DMS 273 (cell line): ENCODE measurements at regions not wholly inside any gene's neighbourhood (a gene's known extent, or its start where the extent isn't known, plus 50 kb on each side); places are given as distances from the start of the nearest gene placed in this dataset.
A peak's percentile ranks its signal among the peaks of the same experiment; 100 is the strongest.
"Not testable (repeated sequence)": the region's sequence is repeated elsewhere in the genome, so short reads cannot be mapped to it uniquely, and the experiment has no call there.

Source experiments
- DNase-seq: peaks from one replicate; lab custom pipeline; 2025; ENCODE audit not compliant: unreplicated experiment; lab: John Stamatoyannopoulos, UW

DNA sequence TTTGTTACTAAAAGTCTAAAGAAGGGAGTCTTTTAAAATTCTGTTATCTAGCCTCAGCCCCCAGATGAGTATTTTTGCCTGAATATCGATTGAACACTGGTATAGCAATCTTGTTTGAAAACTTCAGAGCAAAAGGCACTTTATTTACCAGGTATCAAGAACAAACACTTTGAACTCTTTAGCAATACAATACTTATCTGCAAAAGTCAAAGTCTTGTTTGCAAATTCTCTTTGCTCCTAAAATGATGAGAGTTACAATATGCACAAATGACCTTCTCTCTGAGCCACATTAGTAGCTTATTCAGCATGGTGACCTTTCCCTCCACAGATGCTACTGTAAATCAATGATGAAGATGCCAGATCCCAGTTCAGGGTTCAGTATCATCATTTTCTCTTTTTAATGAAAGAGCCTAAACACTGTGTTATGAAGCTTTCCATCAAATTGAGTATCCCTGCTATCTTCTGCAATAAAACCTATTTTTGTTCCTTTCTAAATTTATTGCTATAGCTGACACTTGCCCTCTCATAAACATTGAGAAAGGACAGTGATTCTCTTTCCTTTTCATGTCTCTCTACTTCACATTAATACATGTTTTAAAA is 752.7 kb upstream of the MGAT4C start:
- DNase-seq: no peak

DNA sequence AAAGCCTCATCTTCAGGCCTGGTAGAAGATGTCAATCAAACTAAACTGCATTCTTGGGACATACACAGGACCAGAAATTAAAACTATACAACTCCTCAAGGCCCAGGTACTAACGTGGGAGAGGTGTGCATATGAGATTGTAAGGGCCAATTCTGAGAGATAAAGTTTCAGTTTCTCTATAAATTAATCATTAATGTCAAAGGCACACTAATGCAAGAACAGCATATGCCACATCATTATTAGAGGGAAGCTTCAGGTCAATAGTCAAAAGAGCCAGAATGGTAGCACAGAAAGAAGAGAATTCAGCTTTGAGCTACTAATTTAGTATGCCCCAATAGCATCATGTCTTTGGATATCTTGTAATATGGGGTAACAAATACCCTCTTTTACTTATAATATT is 744.9 kb upstream of the MGAT4C start:
- DNase-seq: no peak

GRCh38 chr12:86985298-86985697 is 729.1 kb upstream of the MGAT4C start:
- no peak for DNase-seq

DNA sequence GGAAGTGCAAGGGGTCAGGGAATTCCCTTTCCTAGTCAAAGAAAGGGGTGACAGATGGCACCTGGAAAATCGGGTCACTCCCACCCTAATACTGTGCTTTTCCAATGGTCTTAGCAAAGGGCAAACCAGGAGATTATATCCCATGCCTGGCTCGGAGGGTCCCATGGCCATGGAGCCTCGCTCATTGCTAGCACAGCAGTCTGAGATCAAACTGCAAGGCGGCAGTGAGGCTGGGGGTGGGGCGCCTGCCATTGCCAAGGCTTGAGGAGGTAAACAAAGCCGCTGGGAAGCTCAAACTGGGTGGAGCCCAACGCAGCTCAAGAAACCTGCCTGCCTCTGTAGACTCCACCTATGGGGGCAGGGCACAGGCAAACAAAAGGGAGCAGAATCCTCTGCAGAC is 714.4 kb upstream of the MGAT4C start:
- not testable (repeated sequence) for DNase-seq

DNA sequence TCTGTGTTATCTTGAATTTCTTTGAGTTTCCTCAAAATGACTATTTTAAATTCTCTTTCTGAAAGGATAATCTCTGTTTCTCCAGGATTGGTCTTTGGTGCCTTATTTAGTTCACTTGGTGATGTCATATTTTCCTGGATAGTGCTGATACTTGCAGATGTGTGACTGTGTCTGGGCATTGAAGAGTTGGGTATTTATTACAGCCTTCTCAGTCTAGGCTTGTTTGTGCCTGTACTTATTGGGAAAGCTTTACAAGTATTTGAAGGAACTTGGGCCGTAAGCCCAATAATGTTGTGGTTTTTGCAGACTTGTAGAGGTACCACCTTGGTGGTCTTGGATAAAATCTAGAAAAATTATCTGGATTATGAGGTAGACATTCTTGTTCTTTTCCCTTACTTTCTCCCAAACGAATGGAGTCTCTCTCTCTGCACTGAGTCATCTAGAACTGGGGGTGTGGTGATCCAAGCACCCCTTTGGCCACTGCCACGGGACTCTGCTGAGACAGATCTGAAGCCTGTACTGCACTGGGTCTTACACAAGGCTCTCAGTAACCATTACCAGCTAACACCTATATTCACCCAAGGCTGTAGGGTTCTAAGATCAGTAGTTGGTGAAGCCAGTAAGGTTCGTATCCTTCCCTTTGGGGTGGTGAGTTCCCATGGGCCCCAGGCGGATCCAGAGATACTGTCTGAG is 703.7 kb upstream of the MGAT4C start:
- no peak for DNase-seq

GRCh38 chr12:86950444-86950843 is 694.3 kb upstream of the MGAT4C start:
- DNase-seq: no peak

- DNase-seq: no peak
Measured at GRCh38 chr12:86950043-86950442, 693.9 kb upstream of the MGAT4C start.

GRCh38 chr12:86948851-86949250 is 692.7 kb upstream of the MGAT4C start:
- no peak for DNase-seq

- DNase-seq: no peak
Measured at GRCh38 chr12:86945685-86946196, 689.5 kb upstream of the MGAT4C start.

DNA sequence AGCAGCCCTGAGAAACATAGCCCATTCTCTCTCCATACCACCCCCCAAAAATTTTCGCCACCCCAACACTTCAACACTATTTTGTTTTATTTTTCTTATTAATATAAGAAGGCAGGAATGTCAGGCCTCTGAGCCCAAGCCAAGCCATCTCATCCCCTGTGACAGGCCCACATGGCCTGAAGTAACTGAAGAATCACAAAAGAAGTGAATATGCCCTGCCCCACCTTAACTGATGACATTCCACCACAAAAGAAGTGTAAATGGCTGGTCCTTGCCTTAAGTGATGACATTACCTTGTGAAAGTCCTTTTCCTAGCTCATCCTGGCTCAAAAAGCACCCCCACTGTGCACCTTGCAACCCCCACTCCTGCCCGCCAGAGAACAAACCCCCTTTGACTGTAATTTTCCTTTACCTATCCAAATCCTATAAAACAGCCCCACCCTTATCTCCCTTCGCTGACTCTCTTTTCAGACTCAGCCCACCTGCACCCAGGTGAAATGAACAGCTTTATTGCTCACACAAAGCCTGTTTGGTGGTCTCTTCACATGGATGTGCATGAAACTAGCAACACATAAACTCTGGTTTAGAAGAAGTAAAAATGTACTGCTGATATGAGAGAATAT is 688.1 kb upstream of the MGAT4C start:
- DNase-seq: not testable (repeated sequence)

DNA sequence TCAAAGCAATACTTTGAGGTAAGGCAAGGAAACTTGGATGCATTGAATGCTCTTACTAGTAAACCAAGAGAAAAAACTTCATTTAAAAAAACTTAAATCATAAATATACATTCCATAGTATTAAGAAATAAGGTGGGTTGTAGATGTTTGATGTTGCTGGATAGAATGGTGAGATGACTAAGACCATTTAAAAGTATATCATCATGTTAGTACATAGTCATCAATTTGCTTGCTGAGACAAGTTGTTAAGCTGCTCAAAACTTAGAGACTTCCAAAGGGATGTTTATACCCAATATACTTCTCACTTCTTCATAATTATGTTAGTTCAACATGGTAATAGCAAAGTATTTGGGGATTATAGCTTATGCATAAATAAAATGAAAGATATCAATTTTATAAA is 675.5 kb upstream of the MGAT4C start:
- no peak for DNase-seq

DNA sequence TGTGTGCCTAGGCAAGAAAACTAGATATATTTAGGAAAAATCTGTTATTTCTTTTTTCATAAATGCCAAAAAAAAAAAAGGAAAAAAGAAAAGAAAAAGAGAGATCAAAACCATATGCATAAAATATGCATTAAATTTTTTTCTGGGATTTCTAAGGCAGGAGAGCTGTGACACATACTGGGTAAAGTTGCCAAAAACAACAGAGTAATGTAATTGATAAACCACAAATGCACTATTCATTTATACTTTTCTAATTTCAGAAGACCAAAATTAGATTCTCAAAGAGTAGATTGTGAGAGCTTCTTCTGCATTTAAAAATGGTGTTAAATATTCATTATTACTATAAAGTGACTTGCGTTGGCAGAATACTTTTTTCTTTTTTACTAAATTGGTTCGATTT is 673.8 kb upstream of the MGAT4C start:
- no peak for DNase-seq

- no peak for DNase-seq
Measured at GRCh38 chr12:86917121-86917520, 660.9 kb upstream of the MGAT4C start.

DNA sequence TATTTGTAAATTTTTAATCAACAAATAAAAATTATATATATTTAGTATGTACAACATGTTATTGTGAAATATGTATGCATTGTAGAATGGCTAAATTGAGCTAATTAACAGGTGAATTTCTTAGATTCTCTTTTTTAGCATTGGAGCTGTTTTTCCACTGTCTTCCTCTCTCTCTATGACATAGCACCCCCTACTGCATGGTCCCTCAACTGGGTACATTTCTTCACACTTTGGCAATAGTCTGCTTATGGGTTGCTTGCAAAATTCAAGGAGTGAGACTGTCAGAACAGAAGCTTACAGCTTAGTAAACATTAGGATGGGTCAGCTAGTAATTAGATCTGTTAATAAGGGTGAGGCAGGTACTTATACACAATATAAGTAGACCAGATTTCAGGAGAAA is 658.5 kb upstream of the MGAT4C start:
- DNase-seq: peak; percentile 35

GRCh38 chr12:86911973-86912372 is 655.8 kb upstream of the MGAT4C start:
- no peak for DNase-seq

DNA sequence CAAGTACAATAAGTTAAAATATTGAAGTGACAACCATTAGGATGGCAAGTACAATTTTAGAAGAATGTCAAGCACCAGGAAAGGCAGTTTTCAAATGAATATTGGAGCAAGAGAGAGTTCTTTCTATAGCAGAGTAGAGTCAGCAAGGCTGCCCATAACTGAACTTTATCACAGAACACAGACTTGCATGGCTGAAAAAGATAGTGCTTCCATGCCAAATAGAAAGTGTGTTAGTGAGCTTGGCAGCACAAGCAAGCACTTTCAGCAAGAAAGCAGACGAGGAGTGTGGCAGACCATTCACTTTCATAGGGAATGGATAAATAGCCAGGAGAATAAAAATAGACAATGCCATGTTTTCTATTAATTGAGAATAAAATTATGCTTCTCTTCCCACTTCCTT is 647.0 kb upstream of the MGAT4C start:
- no peak for DNase-seq

DNA sequence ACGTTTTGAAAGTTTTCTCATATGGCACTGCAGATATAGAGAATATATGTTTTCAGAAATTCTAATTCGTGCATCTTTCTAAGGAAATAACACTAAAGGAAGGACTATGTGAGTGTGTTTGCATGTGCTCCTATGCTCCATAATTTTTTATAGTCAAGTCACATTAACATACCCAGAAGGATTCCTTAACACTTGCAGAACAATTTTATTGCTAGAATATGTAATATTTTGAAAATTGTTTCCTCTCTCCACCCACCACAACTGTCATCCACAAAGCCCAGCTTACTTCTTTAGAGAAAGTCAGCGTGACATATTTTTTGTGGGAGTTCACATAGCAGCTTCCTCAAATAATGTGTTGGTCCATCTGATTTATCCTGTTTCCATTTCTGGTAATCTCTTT is 604.6 kb upstream of the MGAT4C start:
- DNase-seq: no peak

- DNase-seq: peak; percentile 34
Measured at GRCh38 chr12:86852451-86852850, 596.3 kb upstream of the MGAT4C start.

DNA sequence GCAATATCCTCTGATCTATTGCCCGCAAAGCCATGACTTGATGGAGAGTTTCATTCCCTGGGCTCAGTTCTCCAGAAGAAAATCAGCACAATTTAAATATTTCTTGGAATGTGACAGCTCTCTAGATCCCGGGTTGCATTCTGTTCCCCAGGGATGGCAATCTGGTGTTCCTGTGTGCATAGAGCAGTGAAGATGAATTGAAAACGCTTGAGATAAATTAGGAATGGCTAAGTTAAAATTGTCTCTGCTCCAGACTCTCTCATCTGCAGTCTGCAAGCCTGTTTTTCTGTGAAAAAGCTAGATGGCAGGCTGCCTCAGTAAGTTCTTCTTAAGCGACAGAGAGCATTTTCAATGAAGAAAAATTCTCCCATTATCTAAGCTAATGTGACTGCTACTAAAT is 582.5 kb upstream of the MGAT4C start:
- no peak for DNase-seq

DNA sequence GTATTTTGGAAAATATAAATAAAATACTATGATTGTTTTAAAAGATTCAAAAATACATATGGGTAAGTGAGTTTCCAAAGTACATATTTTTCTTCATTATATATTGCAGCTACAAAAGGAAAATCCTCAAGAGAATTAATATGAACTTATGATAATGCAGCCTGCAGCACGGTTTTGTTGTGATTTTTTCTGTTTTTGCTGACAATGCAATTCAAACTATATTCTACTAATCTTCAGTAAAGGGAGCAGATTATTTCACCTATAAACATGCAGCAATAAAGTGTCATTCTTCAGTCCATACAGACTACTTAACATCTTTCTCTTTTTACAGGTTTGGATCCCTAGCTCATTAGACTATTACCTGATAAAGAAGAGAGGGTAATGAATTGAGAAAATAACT is 582.1 kb upstream of the MGAT4C start:
- no peak for DNase-seq

- no peak for DNase-seq
Measured at GRCh38 chr12:86837246-86837645, 581.1 kb upstream of the MGAT4C start.

DNA sequence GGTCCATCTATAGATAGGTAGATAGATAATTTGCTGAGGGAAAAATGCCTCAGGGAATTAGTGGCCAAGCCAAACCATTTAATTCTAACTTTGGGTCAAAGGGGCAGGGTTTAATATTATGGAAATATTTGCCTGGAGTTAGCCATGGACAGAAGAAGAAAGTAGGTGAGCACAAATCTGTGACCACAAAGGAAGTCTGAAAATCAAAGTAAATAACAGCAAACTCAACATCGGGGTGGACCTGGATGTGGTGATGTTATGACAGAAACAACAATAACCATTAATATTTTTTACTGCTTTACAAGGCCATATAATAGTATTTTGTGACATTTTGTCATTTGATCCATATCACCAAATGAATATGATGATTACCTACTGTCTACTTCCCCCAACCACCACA is 578.0 kb upstream of the MGAT4C start:
- no peak for DNase-seq
